ENCODE measurements at regions not wholly inside any gene's neighbourhood (a gene's known extent, or its start where the extent isn't known, plus 50 kb on each side); places are given as distances from the start of the nearest gene placed in this dataset.

GRCh38 chr12:85653731-85654455, 182.3 kb downstream of the RASSF9 start:
- H3K4me1 ChIP-seq (ENCODE audit: insufficient read depth, low read length) = no peaks in the 10 kb centered on the region
- H3K27me3 ChIP-seq (ENCODE audit: insufficient read depth, low read length) = no peaks in the 10 kb centered on the region
- no peaks in the 10 kb centered on the region for H3K9me3 ChIP-seq (ENCODE audit: low read length)
- H2AFZ ChIP-seq (ENCODE audit: low read depth, low read length) = no peak overlapping the region
- no peak overlapping the region for H3K4me3 ChIP-seq (ENCODE audit: low read length)
- H3K36me3 ChIP-seq (ENCODE audit: insufficient read depth, low read length) = no peaks in the 10 kb centered on the region

GRCh38 chr12:85654456-85654840, 181.8 kb downstream of the RASSF9 start:
- Histone ChIP-seq H3K4me1 (ENCODE audit: insufficient read depth, low read length) (no peaks in the 10 kb centered on the region), H3K27me3 (ENCODE audit: insufficient read depth, low read length) (no peaks in the 10 kb centered on the region), H3K4me3 (ENCODE audit: low read length) (no peak overlapping the region), H3K36me3 (ENCODE audit: insufficient read depth, low read length) (no peaks in the 10 kb centered on the region), H3K9me3 (ENCODE audit: low read length) (no peaks in the 10 kb centered on the region), H2AFZ (ENCODE audit: low read depth, low read length) (no peak overlapping the region)

DNA sequence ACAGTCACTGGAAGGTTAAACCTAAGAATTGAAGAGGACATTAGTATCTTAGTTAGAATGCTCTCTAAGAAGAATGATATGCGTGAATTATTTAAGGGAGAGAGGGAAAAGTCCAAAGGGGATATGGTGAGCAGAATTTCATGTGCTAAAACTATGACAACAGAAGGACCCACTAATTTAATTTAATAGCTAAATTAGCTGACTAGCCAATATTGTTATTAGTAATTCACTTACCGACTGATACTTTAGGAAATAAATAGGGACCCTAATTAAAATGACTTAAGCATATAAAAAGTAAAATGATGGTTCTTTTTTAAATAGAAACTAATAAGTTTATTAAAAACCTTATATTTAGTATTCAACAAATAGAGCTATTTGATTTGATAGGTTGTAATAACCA, 179.6 kb downstream of the RASSF9 start:
- Histone ChIP-seq H3K36me3 (ENCODE audit: insufficient read depth, low read length) (no peaks in the 10 kb centered on the region), H3K9me3 (ENCODE audit: low read length) (no peaks in the 10 kb centered on the region), H3K4me3 (ENCODE audit: low read length) (no peak overlapping the region), H3K4me1 (ENCODE audit: insufficient read depth, low read length) (no peaks in the 10 kb centered on the region), H2AFZ (ENCODE audit: low read depth, low read length) (no peak overlapping the region), H3K27me3 (ENCODE audit: insufficient read depth, low read length) (no peaks in the 10 kb centered on the region)

GRCh38 chr12:85657251-85657650, 179.0 kb downstream of the RASSF9 start:
- no peaks in the 10 kb centered on the region for H3K4me1 ChIP-seq (ENCODE audit: insufficient read depth, low read length)
- no peak overlapping the region for H2AFZ ChIP-seq (ENCODE audit: low read depth, low read length)
- H3K27me3 ChIP-seq (ENCODE audit: insufficient read depth, low read length) = no peaks in the 10 kb centered on the region
- no peak overlapping the region for H3K4me3 ChIP-seq (ENCODE audit: low read length)
- no peaks in the 10 kb centered on the region for H3K36me3 ChIP-seq (ENCODE audit: insufficient read depth, low read length)
- no peaks in the 10 kb centered on the region for H3K9me3 ChIP-seq (ENCODE audit: low read length)

DNA sequence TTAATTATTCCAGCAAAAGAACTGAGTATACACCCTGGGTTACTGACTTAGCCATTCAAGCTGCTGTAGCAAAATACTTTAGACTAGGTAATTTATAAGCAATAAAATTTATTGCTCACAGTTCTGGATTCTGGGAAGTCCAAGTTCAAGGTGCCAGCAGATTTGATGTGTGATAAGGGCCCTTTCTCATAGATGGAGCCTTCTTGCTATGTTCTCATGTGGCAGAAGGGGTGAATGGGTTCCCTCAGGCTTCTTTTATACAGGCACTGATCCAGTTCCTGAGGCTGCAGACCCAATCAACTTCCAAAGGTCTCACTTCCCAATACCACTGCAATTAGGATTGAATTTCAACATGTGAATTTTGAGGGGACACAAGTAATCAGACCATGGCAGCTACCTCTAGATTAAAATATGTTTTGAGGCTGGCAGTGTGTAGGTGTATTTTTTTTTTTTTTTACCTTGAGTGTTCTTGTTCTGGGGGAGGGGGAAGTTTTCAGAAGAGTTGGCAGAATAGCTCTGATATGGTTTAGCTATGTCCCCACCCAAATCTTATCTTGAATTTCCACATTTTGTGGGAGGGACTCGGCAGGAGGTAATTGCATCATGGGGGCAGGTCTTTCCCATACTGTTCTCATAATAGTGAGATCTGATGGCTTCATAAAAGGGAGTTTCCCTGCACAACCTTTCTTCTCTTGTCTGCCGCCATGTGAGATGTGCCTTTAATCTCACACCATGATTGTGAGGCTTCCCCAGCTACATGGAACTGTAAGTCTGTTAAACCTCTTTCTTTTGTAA, 178.2 kb downstream of the RASSF9 start:
- Histone ChIP-seq H3K27me3 (ENCODE audit: insufficient read depth, low read length) (no peaks in the 10 kb centered on the region), H3K4me3 (ENCODE audit: low read length) (no peak overlapping the region), H3K9me3 (ENCODE audit: low read length) (no peaks in the 10 kb centered on the region), H3K36me3 (ENCODE audit: insufficient read depth, low read length) (no peaks in the 10 kb centered on the region), H3K4me1 (ENCODE audit: insufficient read depth, low read length) (no peaks in the 10 kb centered on the region), H2AFZ (ENCODE audit: low read depth, low read length) (no peak overlapping the region)

DNA sequence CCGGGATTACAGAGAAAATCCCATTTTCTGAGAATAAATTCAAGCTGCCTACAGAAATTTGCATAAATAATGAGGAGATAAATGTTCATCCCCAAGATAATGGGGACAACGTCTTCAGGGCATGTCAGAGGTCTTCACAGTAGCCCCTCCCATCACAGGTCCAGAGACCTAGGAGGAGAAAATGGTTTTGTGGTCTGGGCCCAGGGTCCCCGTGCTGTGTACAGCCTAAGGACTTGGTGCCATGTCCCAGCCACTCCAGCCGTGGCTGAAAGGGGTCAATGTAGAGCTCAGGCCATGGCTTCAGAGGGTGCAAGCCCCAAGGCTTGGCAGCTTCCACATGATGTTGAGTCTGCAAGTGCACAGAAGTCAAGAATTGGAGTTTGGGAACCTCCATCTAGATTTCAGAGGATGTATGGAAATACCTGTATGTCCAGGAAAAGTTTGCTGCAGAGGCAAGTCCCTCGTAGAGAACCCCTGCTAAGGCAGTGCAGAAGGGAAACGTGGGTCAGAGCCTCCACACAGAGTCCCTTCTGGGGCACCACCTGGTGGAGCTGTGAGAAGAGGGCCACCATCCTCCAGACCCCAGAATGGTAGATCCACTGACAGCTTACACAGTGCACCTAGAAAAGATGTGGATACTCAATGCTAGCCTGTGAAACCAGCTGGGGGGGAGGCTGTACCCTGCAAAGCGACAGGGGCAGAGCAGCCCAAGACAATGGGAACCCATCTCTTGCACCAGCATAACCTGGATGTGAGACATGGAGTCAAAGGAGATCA, 176.3 kb downstream of the RASSF9 start:
- H3K36me3 ChIP-seq (ENCODE audit: insufficient read depth, low read length) = no peaks in the 10 kb centered on the region
- no peaks in the 10 kb centered on the region for H3K9me3 ChIP-seq (ENCODE audit: low read length)

GRCh38 chr12:85661461-85662206, 174.6 kb downstream of the RASSF9 start:
- H3K27me3 ChIP-seq (ENCODE audit: insufficient read depth, low read length) = no peaks in the 10 kb centered on the region
- H3K4me3 ChIP-seq (ENCODE audit: low read length) = no peak overlapping the region
- H3K4me1 ChIP-seq (ENCODE audit: insufficient read depth, low read length) = no peaks in the 10 kb centered on the region
- H3K36me3 ChIP-seq (ENCODE audit: insufficient read depth, low read length) = no peaks in the 10 kb centered on the region
- no peaks in the 10 kb centered on the region for H3K9me3 ChIP-seq (ENCODE audit: low read length)
- no peak overlapping the region for H2AFZ ChIP-seq (ENCODE audit: low read depth, low read length)

More for the DNA sequence above, 176.3 kb downstream of the RASSF9 start:
- H3K4me1 ChIP-seq (ENCODE audit: insufficient read depth, low read length) = no peaks in the 10 kb centered on the region
- no peak overlapping the region for H3K4me3 ChIP-seq (ENCODE audit: low read length)
- no peaks in the 10 kb centered on the region for H3K27me3 ChIP-seq (ENCODE audit: insufficient read depth, low read length)
- H2AFZ ChIP-seq (ENCODE audit: low read depth, low read length) = no peak overlapping the region

DNA sequence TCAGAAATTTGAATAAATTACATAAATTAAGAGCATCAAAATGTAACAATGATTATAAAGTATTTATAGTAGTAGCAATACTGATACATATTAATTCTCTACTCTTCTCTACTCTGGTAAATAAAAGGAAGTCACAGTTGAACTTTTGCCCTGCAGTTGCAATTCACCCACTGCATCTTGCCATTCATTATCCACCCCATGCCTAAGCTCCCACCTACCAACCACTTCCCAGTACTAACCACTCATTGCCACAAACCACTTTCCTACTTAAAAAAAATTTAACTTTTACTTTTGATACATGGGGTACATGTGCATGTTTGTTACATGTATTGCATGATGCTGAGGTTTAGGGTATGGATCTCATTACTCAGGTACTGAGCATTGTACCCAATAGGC, 174.0 kb downstream of the RASSF9 start:
- Histone ChIP-seq H2AFZ (ENCODE audit: low read depth, low read length) (no peak overlapping the region), H3K4me1 (ENCODE audit: insufficient read depth, low read length) (no peaks in the 10 kb centered on the region), H3K36me3 (ENCODE audit: insufficient read depth, low read length) (no peaks in the 10 kb centered on the region), H3K9me3 (ENCODE audit: low read length) (no peaks in the 10 kb centered on the region), H3K4me3 (ENCODE audit: low read length) (no peak overlapping the region), H3K27me3 (ENCODE audit: insufficient read depth, low read length) (no peaks in the 10 kb centered on the region)

GRCh38 chr12:85663631-85664030, 172.6 kb downstream of the RASSF9 start:
- Histone ChIP-seq H2AFZ (ENCODE audit: low read depth, low read length) (no peak overlapping the region), H3K9me3 (ENCODE audit: low read length) (no peaks in the 10 kb centered on the region), H3K4me3 (ENCODE audit: low read length) (no peak overlapping the region), H3K4me1 (ENCODE audit: insufficient read depth, low read length) (no peaks in the 10 kb centered on the region), H3K36me3 (ENCODE audit: insufficient read depth, low read length) (no peaks in the 10 kb centered on the region), H3K27me3 (ENCODE audit: insufficient read depth, low read length) (no peaks in the 10 kb centered on the region)

- no peaks in the 10 kb centered on the region for H3K4me1 ChIP-seq (ENCODE audit: insufficient read depth, low read length)
- H3K4me3 ChIP-seq (ENCODE audit: low read length) = no peak overlapping the region
- H3K36me3 ChIP-seq (ENCODE audit: insufficient read depth, low read length) = no peaks in the 10 kb centered on the region
- no peaks in the 10 kb centered on the region for H3K9me3 ChIP-seq (ENCODE audit: low read length)
- H3K27me3 ChIP-seq (ENCODE audit: insufficient read depth, low read length) = no peaks in the 10 kb centered on the region
- no peak overlapping the region for H2AFZ ChIP-seq (ENCODE audit: low read depth, low read length)
Measured at GRCh38 chr12:85664429-85664828, 171.8 kb downstream of the RASSF9 start.

DNA sequence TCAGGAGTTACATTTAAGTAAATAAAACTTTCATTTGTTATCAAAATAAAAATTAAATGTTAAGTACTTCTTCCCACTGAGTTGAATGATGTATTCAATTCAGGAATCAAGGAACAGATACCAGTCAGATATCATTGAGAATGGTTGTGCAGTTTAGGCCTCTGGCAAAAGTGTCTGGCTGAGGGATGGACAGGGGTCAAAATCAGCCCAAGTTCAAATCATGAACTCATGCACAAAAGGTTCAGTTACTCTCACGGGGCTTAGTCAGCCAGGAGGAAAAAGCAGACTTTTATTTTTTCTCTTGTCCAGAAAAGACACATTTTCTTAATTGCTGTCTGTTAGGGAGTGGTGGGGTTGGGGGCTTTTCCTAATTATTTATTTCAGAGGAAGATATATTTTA, 166.3 kb downstream of the RASSF9 start:
- Histone ChIP-seq H3K36me3 (ENCODE audit: insufficient read depth, low read length) (no peaks in the 10 kb centered on the region), H3K9me3 (ENCODE audit: low read length) (no peaks in the 10 kb centered on the region), H3K4me3 (ENCODE audit: low read length) (no peak overlapping the region), H2AFZ (ENCODE audit: low read depth, low read length) (no peak overlapping the region), H3K27me3 (ENCODE audit: insufficient read depth, low read length) (no peaks in the 10 kb centered on the region), H3K4me1 (ENCODE audit: insufficient read depth, low read length) (no peaks in the 10 kb centered on the region)

GRCh38 chr12:85672436-85672835, 163.8 kb downstream of the RASSF9 start:
- H3K9me3 ChIP-seq (ENCODE audit: low read length) = no peaks in the 10 kb centered on the region
- no peaks in the 10 kb centered on the region for H3K27me3 ChIP-seq (ENCODE audit: insufficient read depth, low read length)
- no peak overlapping the region for H2AFZ ChIP-seq (ENCODE audit: low read depth, low read length)
- H3K36me3 ChIP-seq (ENCODE audit: insufficient read depth, low read length) = no peaks in the 10 kb centered on the region
- H3K4me1 ChIP-seq (ENCODE audit: insufficient read depth, low read length) = no peaks in the 10 kb centered on the region
- no peak overlapping the region for H3K4me3 ChIP-seq (ENCODE audit: low read length)
